Natural killer cell treated with Interleukin-12 subunit alpha and Interleukin-12 subunit beta and Interleukin-15 and Interleukin-18, amount 100 ng/mL, for 72 hours (primary cell): ENCODE measurements at regions not wholly inside any gene's neighbourhood (a gene's known extent, or its start where the extent isn't known, plus 50 kb on each side); places are given as distances from the start of the nearest gene placed in this dataset.
A peak's percentile ranks its signal among the peaks of the same experiment; 100 is the strongest.
"Not testable (repeated sequence)": the region's sequence is repeated elsewhere in the genome, so short reads cannot be mapped to it uniquely, and the experiment has no call there.

Source experiments
- ATAC-seq, 2 donors: fragments of 150-1000 bp; cut with Tn5 transposase in 1 of 2; sonication (Bioruptor Pico), chemical (Tn5 transposase) in 1 of 2; 2 replicates each; pipeline ENCODE4 v1.10.0; 2021
- DNase-seq: peaks from one replicate; pipeline ENCODE4 v3.0.0; 2022; ENCODE audit warnings: low spot score
- H3K27ac Mint-ChIP-seq, 2 donors: 1 replicate in 1 of 2; 2 replicates in 1 of 2; pipeline ENCODE4 v1.8.0; 2022; ENCODE audit warnings: mixed read lengths in 2 of 2, mild to moderate bottlenecking in 1 of 2, moderate library complexity in 1 of 2
- H3K27me3 Mint-ChIP-seq, 2 donors: 1 replicate in 1 of 2; 2 replicates in 1 of 2; pipeline ENCODE4 v1.8.0; 2022; ENCODE audit warnings: mixed read lengths in 2 of 2
- H3K36me3 Mint-ChIP-seq: one replicate; pipeline ENCODE4 v1.8.0; 2022; ENCODE audit warnings: mixed read lengths
- H3K4me1 Mint-ChIP-seq, 2 donors: 1 replicate in 1 of 2; 2 replicates in 1 of 2; pipeline ENCODE4 v1.8.0; 2022; ENCODE audit warnings: low read depth in 2 of 2, mixed read lengths in 2 of 2, mild to moderate bottlenecking in 1 of 2
- H3K4me3 Mint-ChIP-seq: one replicate; pipeline ENCODE4 v1.8.0; 2022; ENCODE audit warnings: mixed read lengths
- H3K9me3 Mint-ChIP-seq: 2 replicates; pipeline ENCODE4 v1.8.0; 2022; ENCODE audit warnings: mixed read lengths

GRCh38 chr1:195173753-195174152, 1434.5 kb downstream of the KCNT2 start:
- Mint-ChIP-seq H3K27ac (no peak overlapping the region), H3K27me3 (no peaks in the 10 kb centered on the region), H3K9me3 (peaks cover 13% of the 10 kb centered on the region), H3K36me3 (peaks cover 7% of the 10 kb centered on the region), H3K4me1 (no peaks in the 10 kb centered on the region), H3K4me3 (no peak overlapping the region)
- ATAC-seq (no peak), DNase-seq (no peak)

GRCh38 chr1:195159795-195160194, 1448.4 kb downstream of the KCNT2 start:
- H3K36me3 Mint-ChIP-seq, H3K4me3 Mint-ChIP-seq, DNase-seq, H3K27ac Mint-ChIP-seq, H3K4me1 Mint-ChIP-seq, H3K27me3 Mint-ChIP-seq, ATAC-seq, H3K9me3 Mint-ChIP-seq: not testable (repeated sequence)

- ATAC-seq (no peak), DNase-seq (no peak)
- Mint-ChIP-seq H3K36me3 (no peaks in the 10 kb centered on the region), H3K4me3 (no peak overlapping the region), H3K9me3 (no peaks in the 10 kb centered on the region), H3K27ac (no peak overlapping the region), H3K4me1 (no peaks in the 10 kb centered on the region), H3K27me3 (no peaks in the 10 kb centered on the region)
Observed at GRCh38 chr1:195158091-195158490, 1450.1 kb downstream of the KCNT2 start.

- no peak for DNase-seq
- Mint-ChIP-seq H3K27ac (no peak overlapping the region), H3K4me3 (no peak overlapping the region), H3K4me1 (no peaks in the 10 kb centered on the region), H3K36me3 (no peaks in the 10 kb centered on the region), H3K9me3 (no peaks in the 10 kb centered on the region), H3K27me3 (no peaks in the 10 kb centered on the region)
- no peak for ATAC-seq
Observed at GRCh38 chr1:195153107-195153506, 1455.1 kb downstream of the KCNT2 start.

GRCh38 chr1:195150768-195151167, 1457.5 kb downstream of the KCNT2 start:
- no peak for ATAC-seq
- H3K27me3 Mint-ChIP-seq: no peaks in the 10 kb centered on the region
- no peak overlapping the region for H3K4me3 Mint-ChIP-seq
- H3K4me1 Mint-ChIP-seq: no peaks in the 10 kb centered on the region
- no peaks in the 10 kb centered on the region for H3K36me3 Mint-ChIP-seq
- no peaks in the 10 kb centered on the region for H3K9me3 Mint-ChIP-seq
- H3K27ac Mint-ChIP-seq: no peak overlapping the region
- DNase-seq: no peak

- no peak for ATAC-seq
- no peaks in the 10 kb centered on the region for H3K27me3 Mint-ChIP-seq
- no peaks in the 10 kb centered on the region for H3K36me3 Mint-ChIP-seq
- peaks cover 13% of the 10 kb centered on the region for H3K9me3 Mint-ChIP-seq
- no peak overlapping the region for H3K4me3 Mint-ChIP-seq
- no peaks in the 10 kb centered on the region for H3K4me1 Mint-ChIP-seq
- no peak for DNase-seq
- H3K27ac Mint-ChIP-seq: no peak overlapping the region
Observed at GRCh38 chr1:195141294-195141693, 1466.9 kb downstream of the KCNT2 start.

- H3K4me3 Mint-ChIP-seq: no peak overlapping the region
- peaks cover 10% of the 10 kb centered on the region for H3K9me3 Mint-ChIP-seq
- peaks cover 5% of the 10 kb centered on the region for H3K36me3 Mint-ChIP-seq
- DNase-seq: no peak
- no peak for ATAC-seq
- H3K27me3 Mint-ChIP-seq: no peaks in the 10 kb centered on the region
- H3K4me1 Mint-ChIP-seq: no peaks in the 10 kb centered on the region
- no peak overlapping the region for H3K27ac Mint-ChIP-seq
Observed at GRCh38 chr1:195130598-195130997, 1477.6 kb downstream of the KCNT2 start.

GRCh38 chr1:195122497-195122896, 1485.7 kb downstream of the KCNT2 start:
- Mint-ChIP-seq H3K9me3 (no peaks in the 10 kb centered on the region), H3K36me3 (no peaks in the 10 kb centered on the region), H3K4me1 (no peaks in the 10 kb centered on the region), H3K4me3 (no peak overlapping the region), H3K27me3 (no peaks in the 10 kb centered on the region), H3K27ac (no peak overlapping the region)
- DNase-seq: no peak
- no peak for ATAC-seq

- H3K4me1 Mint-ChIP-seq: no peaks in the 10 kb centered on the region
- no peak for ATAC-seq
- H3K9me3 Mint-ChIP-seq: peaks cover 1% of the 10 kb centered on the region
- no peak overlapping the region for H3K4me3 Mint-ChIP-seq
- H3K36me3 Mint-ChIP-seq: peaks cover 2% of the 10 kb centered on the region
- no peaks in the 10 kb centered on the region for H3K27me3 Mint-ChIP-seq
- DNase-seq: no peak
- no peak overlapping the region for H3K27ac Mint-ChIP-seq
Observed at GRCh38 chr1:195113471-195113870, 1494.8 kb downstream of the KCNT2 start.

- Mint-ChIP-seq H3K4me3 (no peak overlapping the region), H3K4me1 (no peaks in the 10 kb centered on the region), H3K9me3 (peaks cover 28% of the 10 kb centered on the region), H3K27ac (no peak overlapping the region), H3K27me3 (no peaks in the 10 kb centered on the region), H3K36me3 (peaks cover 12% of the 10 kb centered on the region)
- ATAC-seq (no peak), DNase-seq (no peak)
Observed at GRCh38 chr1:195105773-195106172, 1502.5 kb downstream of the KCNT2 start.

- peaks cover 12% of the 10 kb centered on the region for H3K36me3 Mint-ChIP-seq
- no peak overlapping the region for H3K27ac Mint-ChIP-seq
- peaks cover 28% of the 10 kb centered on the region for H3K9me3 Mint-ChIP-seq
- H3K4me3 Mint-ChIP-seq: no peak overlapping the region
- DNase-seq (no peak), ATAC-seq (no peak)
- no peaks in the 10 kb centered on the region for H3K27me3 Mint-ChIP-seq
- no peaks in the 10 kb centered on the region for H3K4me1 Mint-ChIP-seq
Observed at GRCh38 chr1:195105281-195105680, 1503.0 kb downstream of the KCNT2 start.

- H3K27me3 Mint-ChIP-seq: no peaks in the 10 kb centered on the region
- H3K4me3 Mint-ChIP-seq: no peak overlapping the region
- H3K36me3 Mint-ChIP-seq: peaks cover 6% of the 10 kb centered on the region
- ATAC-seq: peak in 1 of 2 donors; percentile 33
- no peak for DNase-seq
- H3K9me3 Mint-ChIP-seq: peaks cover 10% of the 10 kb centered on the region
- H3K27ac Mint-ChIP-seq: no peak overlapping the region
- no peaks in the 10 kb centered on the region for H3K4me1 Mint-ChIP-seq
Observed at GRCh38 chr1:195097316-195097715, 1510.9 kb downstream of the KCNT2 start.

- no peak overlapping the region for H3K4me3 Mint-ChIP-seq
- H3K27ac Mint-ChIP-seq: no peak overlapping the region
- H3K4me1 Mint-ChIP-seq: no peaks in the 10 kb centered on the region
- H3K9me3 Mint-ChIP-seq: peaks cover 10% of the 10 kb centered on the region
- H3K36me3 Mint-ChIP-seq: peaks cover 6% of the 10 kb centered on the region
- ATAC-seq: peak in 1 of 2 donors; percentile 36
- no peaks in the 10 kb centered on the region for H3K27me3 Mint-ChIP-seq
- no peak for DNase-seq
Observed at GRCh38 chr1:195096051-195096521, 1512.2 kb downstream of the KCNT2 start.

GRCh38 chr1:195085196-195085595, 1523.0 kb downstream of the KCNT2 start:
- Mint-ChIP-seq H3K4me3 (no peak overlapping the region), H3K36me3 (no peaks in the 10 kb centered on the region), H3K27ac (no peak overlapping the region), H3K9me3 (peaks cover 20% of the 10 kb centered on the region), H3K27me3 (no peaks in the 10 kb centered on the region), H3K4me1 (no peaks in the 10 kb centered on the region)
- ATAC-seq (no peak), DNase-seq (no peak)

- DNase-seq: no peak
- Mint-ChIP-seq H3K4me3 (no peak overlapping the region), H3K36me3 (no peaks in the 10 kb centered on the region), H3K4me1 (no peaks in the 10 kb centered on the region), H3K27ac (no peak overlapping the region), H3K9me3 (peaks cover 17% of the 10 kb centered on the region), H3K27me3 (no peaks in the 10 kb centered on the region)
- ATAC-seq: no peak
Observed at GRCh38 chr1:195082183-195082582, 1526.1 kb downstream of the KCNT2 start.
